GM21717 (cell line): ENCODE measurements at regions not wholly inside any gene's neighbourhood (a gene's known extent, or its start where the extent isn't known, plus 50 kb on each side); places are given as distances from the start of the nearest gene placed in this dataset.
"Not testable (repeated sequence)": the region's sequence is repeated elsewhere in the genome, so short reads cannot be mapped to it uniquely, and the experiment has no call there.

Experiments
- ATAC-seq: cut with Tn5 transposase; IDR thresholded peaks from one replicate; pipeline ENCODE4 v1.9.1; 2021; ENCODE audit warnings: mild to moderate bottlenecking, moderate library complexity; ENCODE audit not compliant: unreplicated experiment

DNA sequence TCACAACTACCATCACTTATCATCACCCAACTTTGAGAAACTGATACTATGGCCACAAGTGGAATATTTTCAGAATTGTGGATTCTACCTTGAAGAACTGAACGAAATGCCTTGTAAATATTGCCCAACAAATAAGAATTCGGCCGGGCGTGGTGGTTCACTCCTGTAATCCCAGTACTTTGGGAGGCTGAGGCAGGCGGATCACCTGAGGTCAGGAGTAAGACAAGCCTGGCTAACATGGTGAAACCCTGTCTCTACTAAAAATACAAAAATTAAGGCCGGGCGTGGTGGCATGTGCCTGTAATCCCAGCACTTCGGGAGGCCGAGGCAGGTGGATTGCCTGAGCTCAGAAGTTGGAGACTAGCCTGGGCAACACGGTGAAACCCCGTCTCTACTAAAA lies 862.7 kb downstream of the ZPLD1 start:
- not testable (repeated sequence) for ATAC-seq

DNA sequence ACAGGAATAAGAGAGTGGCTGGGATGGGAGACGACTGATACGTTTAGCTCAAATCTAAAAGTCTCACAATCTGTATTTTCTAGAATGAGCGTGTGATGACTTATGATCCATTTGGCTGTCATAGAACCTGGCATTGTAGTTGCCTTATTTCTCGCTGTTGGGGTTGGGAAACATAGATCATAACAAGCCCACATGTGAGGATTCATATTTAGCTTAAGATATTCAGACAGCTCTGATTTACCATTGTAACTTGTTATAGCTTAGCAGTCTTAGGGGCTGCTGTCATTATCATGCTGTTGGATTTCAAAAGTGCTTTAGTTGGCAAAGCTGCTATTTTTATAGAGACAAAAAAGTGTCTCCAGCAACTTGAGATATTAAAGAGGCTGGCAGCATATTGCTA lies 871.3 kb downstream of the ZPLD1 start:
- ATAC-seq, result no peak

DNA sequence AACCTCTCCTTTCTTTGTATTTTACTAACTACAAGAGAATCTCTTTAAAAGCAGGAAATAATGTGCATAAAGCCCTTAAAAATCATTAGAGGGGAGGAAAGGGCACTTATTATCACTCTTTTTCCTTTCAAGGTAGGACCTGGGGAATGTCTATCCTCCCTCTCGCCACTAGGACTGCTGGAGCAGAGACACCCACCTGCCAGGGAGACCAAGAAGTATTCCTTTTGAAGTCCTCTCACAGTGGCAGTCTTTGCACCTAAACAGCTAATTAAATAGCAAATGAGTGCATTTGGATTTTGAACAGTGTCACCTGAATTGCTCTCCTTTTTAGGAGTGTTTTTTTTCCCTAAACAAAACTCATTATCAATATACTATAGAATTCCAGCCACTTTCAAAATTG lies 874.1 kb downstream of the ZPLD1 start:
- ATAC-seq, result no peak

DNA sequence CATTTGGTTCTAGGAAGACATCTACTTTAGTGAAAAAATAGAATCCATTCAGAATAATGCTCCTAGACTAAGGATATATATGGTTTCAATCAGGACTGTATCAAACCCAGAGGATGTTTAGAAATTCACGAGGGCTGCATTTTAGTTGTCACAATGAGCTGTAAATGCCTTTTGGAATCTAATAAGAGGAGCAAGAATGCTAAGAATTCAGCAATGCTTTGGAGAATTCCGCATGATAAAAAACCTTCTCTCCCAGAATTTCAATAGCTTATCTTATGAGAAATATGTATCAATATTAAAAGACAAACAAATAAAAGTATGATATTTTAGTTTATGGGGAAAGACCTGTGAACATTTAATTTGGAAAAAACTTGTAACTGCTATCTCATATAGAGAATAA lies 885.1 kb downstream of the ZPLD1 start:
- no peak for ATAC-seq

DNA sequence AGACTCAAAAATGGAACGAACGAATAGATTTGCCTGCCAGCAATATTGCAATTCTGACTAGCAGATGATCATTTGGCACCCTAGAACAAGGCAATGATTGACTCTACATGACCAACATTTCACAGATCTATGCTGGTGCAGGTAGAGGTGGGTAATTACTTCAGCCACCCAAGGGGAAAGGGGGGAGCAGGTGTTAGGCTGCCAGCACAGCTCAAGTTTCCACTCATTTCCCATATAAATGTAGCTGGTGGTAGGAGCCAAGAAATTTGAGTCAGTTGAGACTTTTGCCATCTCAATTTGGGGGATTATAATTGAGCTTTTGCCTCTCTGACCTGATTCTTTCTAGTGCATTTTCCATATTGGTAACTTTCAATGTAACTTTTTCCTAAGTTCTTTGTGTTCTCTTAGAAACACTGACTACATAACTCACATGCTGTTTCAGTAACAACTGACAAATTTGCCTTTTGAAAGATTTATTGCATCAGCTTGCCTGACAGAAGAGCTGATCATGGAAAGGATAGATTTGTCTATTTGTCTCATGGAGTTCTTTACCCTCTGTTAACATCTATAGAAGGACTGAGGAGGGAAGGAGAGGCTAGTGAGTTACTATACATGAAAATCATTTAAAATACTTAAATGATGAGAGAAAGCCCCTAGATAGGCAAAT lies 902.5 kb downstream of the ZPLD1 start:
- ATAC-seq, result no peak

DNA sequence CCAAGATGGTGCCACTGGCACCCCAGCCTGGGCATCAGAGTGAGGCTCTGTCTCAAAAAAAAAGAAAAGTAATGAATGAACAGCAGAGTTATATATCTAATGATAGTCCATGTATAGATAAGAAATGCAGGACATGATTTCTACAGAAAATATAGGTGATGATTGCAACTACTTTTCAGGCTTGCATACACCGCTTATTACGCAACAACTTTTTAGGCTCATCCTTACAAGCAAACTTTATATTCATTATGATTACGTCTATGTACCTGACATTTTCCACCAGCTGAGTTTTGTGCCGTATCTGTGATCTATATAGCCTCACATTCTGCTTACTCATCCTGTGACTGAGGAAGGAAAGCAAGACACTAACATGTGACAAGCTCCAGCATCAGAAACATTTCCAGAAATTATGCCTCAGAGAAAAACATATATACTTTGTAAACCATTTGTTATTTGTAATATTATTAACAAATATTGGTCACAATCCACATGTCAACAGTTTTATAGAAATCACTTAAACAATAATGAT lies 906.3 kb downstream of the ZPLD1 start:
- ATAC-seq, result no peak

DNA sequence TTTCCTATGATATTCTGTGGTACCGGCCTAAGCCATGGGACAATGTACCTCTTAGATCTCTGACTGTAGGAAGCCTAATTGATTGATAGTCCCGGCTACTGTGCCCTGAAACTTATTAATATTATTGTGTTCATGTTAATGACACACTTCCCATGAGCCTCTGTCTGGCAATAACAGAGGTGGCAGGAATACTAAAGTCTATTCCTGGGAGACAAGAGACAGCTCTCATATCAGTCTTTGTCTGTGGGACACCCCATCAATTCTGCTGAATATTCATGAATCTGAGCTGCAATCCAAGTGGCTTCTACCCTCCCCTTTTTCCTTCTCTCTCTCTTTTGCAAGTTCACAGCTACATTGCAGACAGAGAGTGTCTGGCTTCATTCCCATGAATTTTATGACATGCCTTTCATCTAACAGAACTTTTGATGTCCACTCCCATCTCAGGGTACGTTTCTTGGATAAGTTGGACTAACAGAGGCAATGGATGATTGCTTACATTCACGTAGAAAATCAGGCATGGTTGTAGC lies 907.5 kb downstream of the ZPLD1 start:
- no peak for ATAC-seq

DNA sequence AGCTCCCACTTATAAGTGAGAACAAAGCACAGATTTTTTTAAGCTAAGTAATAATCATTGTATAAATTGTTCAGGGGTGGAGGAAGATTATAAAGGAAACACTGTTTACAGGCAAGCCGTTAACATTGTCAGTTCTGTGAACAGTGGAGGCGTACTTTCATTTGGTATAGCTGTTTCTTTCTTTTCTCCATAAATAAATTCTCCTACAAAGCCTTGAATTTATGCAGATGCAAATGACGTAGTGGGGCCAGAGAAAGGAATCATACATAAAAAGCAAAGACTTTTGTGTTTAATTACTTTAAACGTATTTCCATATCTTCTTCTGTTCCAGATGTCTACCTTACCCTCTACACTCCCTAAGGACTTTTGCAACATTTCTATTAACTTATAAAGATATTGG lies 914.9 kb downstream of the ZPLD1 start:
- ATAC-seq, result no peak

DNA sequence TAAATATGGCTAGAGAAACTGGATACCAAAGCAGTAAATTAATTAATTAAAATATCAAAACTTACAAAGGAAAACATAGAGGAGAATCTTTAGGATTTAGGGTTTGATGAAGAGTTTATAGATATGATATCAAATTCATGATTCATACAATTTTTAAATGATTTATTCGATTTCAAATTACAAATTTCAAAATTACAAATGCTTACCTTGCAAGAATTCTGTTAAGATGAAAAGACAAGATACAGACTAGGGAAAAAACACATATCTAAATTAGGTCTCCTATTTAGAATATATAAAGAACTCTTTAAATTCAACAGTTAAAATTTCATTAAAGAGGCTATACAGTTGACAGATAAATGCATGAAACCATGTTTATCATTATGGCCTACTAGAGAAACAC lies 930.7 kb downstream of the ZPLD1 start:
- ATAC-seq, result no peak

DNA sequence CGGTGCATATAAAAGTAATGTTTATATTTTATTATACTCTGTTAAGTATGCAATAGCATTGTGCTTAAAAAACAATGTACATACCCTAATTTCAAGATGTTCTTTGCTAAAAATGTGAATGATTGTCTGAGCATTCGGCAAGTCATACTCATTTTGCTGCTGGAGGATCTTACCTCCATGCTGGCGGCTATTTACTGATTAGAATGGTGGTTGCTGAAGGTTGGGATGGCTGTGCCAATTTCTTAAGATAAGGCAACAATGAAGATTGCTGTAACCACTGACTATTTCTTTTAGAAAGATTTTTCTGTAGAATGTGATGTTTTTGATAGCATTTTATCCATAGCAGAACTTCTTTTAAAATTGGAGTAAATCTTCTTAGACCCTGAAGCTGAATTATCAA lies 932.7 kb downstream of the ZPLD1 start:
- ATAC-seq, result no peak

DNA sequence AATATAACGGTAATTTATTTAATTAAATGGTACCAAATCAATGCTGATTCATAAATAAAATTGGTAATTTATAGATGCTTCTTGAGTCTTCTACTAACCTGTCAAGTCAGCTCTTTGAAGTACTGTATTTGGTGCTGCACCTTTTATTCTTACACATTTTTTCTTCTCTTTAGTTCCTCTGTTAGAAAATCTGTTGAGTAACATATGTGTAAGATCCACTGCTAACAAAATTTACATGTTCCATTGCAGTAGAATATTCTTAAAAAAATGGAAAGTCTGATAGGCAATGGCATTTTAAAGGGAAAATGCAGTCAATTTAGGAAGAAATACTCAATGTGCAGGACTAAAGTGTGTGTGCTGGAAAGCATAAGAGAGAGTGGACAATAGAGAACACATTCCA lies 936.6 kb downstream of the ZPLD1 start:
- no peak for ATAC-seq

DNA sequence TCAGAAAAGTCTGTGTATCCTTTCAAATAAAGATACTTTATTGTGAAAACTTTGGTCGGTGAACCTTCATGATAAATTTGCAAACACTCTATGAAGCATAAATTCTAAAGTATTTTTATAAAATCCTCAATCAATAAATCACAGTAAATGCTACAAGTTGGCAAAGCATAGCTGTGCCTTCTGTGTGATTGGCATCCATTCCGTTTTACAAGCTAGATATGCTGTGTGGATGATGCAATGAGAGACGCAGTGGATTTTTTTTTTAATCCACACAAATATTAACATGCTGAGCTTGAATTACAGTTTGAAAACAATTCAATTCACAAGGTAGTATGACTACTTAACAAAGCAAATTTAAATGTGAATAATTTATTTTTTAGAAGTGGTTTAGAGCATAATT lies 937.2 kb downstream of the ZPLD1 start:
- no peak for ATAC-seq

DNA sequence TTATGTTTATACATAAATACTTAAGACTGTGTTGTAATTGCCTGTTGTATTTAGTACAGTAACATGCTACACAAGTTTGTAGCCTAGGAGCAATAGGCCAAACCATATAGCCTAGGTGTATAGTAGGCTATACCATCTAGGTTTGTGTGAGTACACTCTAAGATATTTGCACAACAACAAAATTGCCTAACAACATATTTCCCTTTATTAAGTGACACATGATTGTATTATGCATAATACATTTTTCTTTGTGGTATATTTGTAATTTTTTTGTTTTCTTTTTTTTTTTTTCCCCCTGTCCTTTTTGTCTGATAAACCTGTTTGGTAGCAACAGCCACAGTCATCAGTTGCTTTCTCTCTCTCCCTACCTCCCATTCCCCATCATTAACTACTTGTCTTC lies 945.6 kb downstream of the ZPLD1 start:
- no peak for ATAC-seq

DNA sequence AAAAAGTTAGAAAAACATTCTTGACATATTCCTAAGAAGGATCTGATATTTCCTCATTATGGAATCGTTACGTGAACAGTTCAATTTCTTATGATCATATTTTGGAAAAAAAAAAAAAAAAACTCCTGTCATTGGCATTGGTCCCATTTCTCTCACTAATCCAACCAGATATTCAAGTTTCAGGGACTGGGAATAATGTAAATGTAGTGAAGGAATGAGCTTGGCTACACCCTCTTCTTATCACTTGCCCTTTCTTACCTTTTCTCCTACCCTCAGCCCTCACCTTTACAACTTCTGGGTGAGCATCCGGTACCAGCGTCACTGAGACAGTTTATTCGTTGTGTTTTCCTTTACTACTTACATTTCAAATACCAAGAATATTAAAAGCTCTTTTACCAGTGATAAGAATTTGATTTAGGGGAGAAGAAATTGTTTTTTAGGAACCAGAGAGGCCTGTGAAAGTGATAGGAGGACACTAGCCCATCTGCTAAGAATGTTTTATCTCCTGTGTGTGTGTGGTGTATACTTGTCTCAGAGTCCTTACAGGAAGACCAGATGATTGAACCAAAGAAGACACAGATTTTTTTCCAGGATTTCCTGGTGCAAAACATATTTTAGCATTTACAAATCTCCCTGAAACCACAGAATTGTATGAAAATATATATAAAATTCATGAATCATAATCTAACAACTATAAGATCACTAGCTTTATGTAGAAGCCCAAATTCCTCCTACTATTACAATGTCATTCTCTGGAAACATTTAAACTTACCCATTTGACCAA lies 946.7 kb downstream of the ZPLD1 start:
- no peak for ATAC-seq

DNA sequence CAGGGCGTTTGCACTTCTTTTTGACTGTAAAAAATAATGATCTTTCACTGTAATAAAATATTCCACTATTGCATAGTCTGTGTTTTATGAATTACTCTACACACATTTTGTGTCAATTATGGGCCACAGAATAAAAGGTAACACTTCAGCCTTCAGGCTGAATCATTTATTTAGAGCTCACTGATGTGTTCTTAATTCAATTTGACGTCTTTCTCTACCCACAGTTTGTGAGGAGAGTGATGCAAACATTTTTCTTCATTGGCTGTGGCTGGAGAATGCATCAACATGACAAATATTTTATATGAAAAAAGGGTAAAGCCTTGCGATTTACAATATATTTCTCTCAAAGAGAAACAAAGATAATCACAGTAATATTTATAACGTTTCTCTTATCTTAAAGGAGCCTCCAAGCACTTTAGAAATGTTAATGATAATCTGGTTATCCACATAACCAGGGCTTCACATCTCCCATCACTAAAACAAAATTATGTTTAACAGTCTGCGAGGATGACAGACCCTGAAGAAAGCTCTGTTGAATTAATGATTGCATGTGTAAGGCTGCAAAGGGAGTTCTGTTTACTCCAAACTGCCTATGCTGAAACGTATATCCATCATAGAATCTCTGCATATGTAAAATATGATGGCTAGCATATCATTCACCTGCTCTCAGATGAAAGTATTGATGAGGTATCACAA lies 951.3 kb downstream of the ZPLD1 start:
- ATAC-seq, result no peak

DNA sequence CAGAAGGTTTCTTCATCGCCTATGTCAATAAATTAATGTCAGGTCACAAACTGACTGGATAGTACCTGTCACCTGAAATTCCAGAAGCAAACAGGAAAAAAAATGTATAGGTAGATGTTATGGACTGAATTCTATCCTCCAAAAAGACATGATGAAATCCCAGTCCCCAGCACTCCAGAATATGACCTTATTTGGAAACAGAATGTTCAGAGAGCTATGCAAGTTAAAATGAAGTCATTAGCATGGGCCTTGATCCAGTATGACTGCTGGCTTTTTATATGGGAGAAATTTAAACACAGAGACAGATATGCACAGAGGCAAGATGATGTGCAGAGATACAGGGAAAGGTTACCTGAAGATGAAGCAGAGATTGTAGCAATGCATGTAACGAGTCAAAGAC lies 953.4 kb downstream of the ZPLD1 start:
- no peak for ATAC-seq

DNA sequence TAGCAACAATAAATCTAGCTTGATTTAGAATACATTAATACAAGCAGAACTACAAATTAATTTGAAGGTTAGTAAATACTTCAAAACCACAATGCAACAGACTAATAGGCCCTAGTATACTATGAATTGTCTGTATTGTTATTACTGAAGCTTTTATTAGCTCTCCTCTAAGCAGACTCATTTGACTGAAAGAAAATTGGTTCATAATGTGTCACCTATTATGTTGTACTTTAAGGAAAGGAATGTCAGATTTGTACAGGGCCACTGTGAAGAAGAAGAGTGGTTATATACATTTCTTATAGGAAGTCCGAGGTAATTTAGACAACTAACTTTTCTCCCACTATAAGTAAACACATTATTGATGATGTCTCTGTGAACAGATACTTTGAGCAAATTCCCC lies 954.5 kb downstream of the ZPLD1 start:
- no peak for ATAC-seq

DNA sequence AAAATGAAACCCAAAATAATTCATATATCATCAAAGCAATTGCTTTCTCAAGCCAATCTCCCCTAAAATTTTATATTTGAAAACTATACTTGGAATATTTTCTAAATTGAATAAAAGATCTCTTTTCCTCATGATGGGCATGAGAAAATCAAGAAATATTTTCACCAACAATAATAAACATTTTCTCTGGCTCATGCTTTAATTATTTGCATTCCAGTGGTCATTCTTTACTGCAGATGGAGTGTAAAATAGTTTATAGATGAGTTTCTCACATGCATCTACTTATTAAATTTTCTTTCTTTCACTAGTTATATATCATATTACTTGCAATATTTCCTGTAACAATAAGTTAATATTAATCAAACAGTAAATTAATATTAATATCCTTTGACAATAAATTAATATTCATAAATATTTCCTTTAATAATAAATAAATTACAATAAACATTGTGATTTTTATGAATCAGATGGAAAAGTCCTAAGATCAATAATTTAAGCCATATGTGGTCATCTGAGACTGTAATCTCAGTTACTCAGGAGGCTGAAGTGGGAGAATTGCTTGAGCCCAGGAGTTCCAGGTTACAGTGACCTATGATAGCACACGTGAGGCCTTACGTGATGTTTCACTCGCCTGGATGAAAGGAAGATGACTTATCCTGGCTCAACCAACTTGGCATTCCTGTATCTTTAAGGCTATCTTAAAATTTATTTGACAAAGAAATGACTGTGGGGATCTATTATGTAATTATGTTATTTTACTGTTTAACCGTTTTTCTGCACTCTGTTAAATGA lies 958.8 kb downstream of the ZPLD1 start:
- no peak for ATAC-seq

DNA sequence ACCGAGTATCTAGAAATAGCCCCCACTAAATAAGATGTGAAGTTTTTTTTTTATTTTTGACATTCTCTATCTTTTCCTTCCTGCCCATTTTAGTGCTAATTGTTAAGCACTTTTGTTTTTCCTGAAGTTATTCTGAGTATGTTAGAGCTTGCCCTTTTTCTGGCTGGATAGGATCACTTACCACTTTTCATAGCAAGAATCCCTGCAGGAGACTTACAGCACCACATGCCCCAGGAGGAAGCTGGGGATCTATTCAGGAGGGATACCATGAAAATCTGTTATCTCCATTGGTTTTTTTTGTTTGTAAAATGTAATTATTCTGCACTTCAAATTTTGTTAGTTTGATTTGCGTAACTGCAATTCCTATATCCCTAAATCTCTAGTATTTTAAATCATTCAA lies 968.4 kb downstream of the ZPLD1 start:
- ATAC-seq, result no peak

DNA sequence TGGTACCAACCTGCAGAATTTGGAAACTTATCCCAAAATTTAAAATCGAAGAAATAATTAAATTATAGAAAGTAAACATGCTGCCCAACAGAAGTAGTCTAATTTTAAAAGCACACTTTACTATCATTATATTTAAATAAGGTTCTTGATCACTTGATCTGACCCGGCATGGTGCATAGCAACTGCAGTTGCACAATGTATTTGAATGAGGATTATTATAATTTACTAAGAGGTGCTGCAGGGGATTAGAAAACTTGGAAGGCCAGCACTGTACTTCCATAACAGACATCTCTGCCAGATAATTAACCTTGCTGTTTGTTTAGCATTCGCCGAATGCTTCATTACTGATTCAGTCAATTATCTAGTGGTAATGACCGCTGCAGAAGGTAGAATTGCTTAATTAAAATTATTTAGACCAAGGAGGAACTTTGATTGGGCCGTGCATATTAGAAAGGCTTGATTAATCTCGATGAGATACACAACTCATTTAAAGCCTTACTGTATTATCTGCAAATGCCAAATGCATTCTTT lies 971.6 kb downstream of the ZPLD1 start:
- no peak for ATAC-seq

DNA sequence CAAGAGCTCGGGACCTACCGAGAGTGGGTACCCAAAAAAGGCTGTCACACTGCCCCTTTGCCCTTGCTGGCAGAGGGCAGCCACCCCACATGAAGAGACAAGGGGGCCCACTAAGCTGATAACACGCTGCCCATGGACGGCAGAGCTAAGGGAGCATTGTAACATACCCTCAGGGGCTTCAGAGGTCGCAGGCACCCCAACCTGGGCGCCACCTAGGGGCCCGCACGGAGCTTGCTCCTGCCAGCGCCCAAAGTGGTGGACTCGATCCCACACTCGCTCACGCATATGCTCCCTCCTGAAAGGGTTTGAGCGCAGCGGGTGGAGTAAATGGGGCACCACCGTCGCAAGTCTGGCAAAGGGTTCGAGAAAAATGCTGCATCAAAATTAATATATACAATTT lies 975.4 kb downstream of the ZPLD1 start:
- ATAC-seq, result no peak
